Astrocyte (in vitro differentiated cells and primary cell): ENCODE measurements at regions not wholly inside any gene's neighbourhood (a gene's known extent, or its start where the extent isn't known, plus 50 kb on each side); places are given as distances from the start of the nearest gene placed in this dataset.

Experiments used
- DNase-seq: peaks from one replicate; pipeline ENCODE4 v3.0.0-alpha.2; 2010; ENCODE audit warnings: low read depth
- FAIRE-seq: peaks from 2 replicates; lab custom pipeline; 2011; peaks lifted over from hg19 to GRCh38; lab: Jason Lieb, UNC
- H2AFZ ChIP-seq: 2 replicates; pipeline ENCODE4 v1.6.0; 2012; ENCODE audit warnings: low read depth, low read length, inconsistent platforms
- H3K27ac ChIP-seq: 2 replicates; pipeline ENCODE4 v1.5.1; 2011; ENCODE audit warnings: low read depth, low read length, inconsistent platforms
- H3K27me3 ChIP-seq: 2 replicates; pipeline ENCODE4 v1.6.0; 2011; ENCODE audit warnings: low read length, inconsistent platforms; ENCODE audit not compliant: insufficient read depth
- H3K36me3 ChIP-seq: 2 replicates; pipeline ENCODE4 v1.5.1; 2011; ENCODE audit warnings: low read length, inconsistent platforms; ENCODE audit not compliant: insufficient read depth
- H3K4me1 ChIP-seq: 2 replicates; pipeline ENCODE4 v1.5.1; 2011; ENCODE audit warnings: low read length, inconsistent platforms; ENCODE audit not compliant: insufficient read depth
- H3K4me2 ChIP-seq: 2 replicates; pipeline ENCODE4 v1.6.0; 2012; ENCODE audit warnings: low read length, inconsistent platforms
- H3K4me3 ChIP-seq: 2 replicates; pipeline ENCODE4 v1.5.1; 2011; ENCODE audit warnings: low read depth, mild to moderate bottlenecking, low read length, inconsistent platforms; ENCODE audit not compliant: insufficient read depth
- H3K79me2 ChIP-seq: 2 replicates; pipeline ENCODE4 v1.6.0; 2012; ENCODE audit warnings: mild to moderate bottlenecking, low read length, inconsistent platforms; ENCODE audit not compliant: insufficient read depth
- H3K9ac ChIP-seq: 2 replicates; pipeline ENCODE4 v1.6.0; 2012; ENCODE audit warnings: mild to moderate bottlenecking, low read length, inconsistent platforms
- H3K9me3 ChIP-seq: 2 replicates; pipeline ENCODE4 v1.5.1; 2012; ENCODE audit warnings: low read depth, mild to moderate bottlenecking, low read length, inconsistent platforms; ENCODE audit not compliant: insufficient read depth
- H4K20me1 ChIP-seq: 2 replicates; pipeline ENCODE4 v1.6.0; 2012; ENCODE audit warnings: low read length, inconsistent platforms; ENCODE audit not compliant: insufficient read depth
- H3K27ac Mint-ChIP-seq: one replicate; pipeline ENCODE4 v1.8.0; 2021; ENCODE audit warnings: mild to moderate bottlenecking, mixed read lengths; ENCODE audit not compliant: unreplicated experiment
- H3K27me3 Mint-ChIP-seq: one replicate; pipeline ENCODE4 v1.8.0; 2021; ENCODE audit warnings: low read depth, mixed read lengths; ENCODE audit not compliant: unreplicated experiment
- H3K36me3 Mint-ChIP-seq: one replicate; pipeline ENCODE4 v1.8.0; 2021; ENCODE audit warnings: low read depth, mixed read lengths; ENCODE audit not compliant: unreplicated experiment
- H3K4me1 Mint-ChIP-seq: one replicate; pipeline ENCODE4 v1.8.0; 2021; ENCODE audit warnings: low read depth, mixed read lengths; ENCODE audit not compliant: unreplicated experiment
- H3K4me3 Mint-ChIP-seq: one replicate; pipeline ENCODE4 v1.8.0; 2021; ENCODE audit warnings: mild to moderate bottlenecking, moderate library complexity, mixed read lengths; ENCODE audit not compliant: unreplicated experiment
- H3K9me3 Mint-ChIP-seq: one replicate; pipeline ENCODE4 v1.8.0; 2021; ENCODE audit warnings: mild to moderate bottlenecking, mixed read lengths; ENCODE audit not compliant: unreplicated experiment
- EZH2 ChIP-seq: IDR thresholded peaks from 2 replicates; pipeline ENCODE4 v1.6.1; 2012; ENCODE audit warnings: mild to moderate bottlenecking, low read length, inconsistent platforms; ENCODE audit not compliant: insufficient read depth
- TF ChIP-seq, protein P1 (sequence below): IDR thresholded peaks from 2 replicates; pipeline ENCODE4 v1.5.1; 2011; ENCODE audit warnings: low read depth, mild to moderate bottlenecking, inconsistent platforms, low read length, moderate library complexity; ENCODE audit not compliant: insufficient read depth

DNA sequence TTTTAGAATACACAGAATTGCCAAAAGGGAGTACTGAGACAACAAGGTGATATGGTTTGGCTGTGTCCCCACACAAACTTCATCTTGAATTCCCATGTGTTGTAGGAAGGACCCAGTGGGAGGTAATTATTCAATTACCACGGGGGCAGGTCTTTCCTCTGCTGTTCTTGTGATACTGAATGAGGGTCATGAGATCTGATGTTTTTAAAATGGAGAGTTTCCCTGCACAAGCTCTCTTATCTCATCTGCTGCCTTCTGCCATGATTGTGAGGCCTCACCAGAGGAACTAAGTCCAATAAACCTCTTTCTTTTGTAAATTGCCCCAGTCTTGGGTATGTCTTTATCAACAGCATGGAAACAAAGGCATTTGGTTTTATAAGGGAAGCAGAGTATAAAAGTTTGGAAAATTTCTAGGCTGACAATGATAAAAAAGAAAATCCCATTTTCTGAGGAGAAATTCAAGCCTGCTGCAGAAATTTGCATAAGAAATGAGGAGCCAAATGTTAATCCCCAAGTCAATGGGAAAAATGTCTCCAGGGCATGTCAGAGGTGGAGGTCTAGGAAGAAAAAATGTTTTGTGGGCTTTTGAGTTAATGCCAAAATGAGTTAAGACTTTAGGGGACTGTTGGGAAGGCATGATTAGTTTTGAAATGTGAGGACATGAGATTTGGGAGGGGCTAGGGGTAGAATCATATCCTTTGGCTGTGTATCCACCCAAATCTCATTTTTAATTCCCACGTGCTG lies 130.5 kb upstream of the THRB start:
- no peak overlapping the region for H3K27ac Mint-ChIP-seq
- H4K20me1 ChIP-seq: no peaks in the 10 kb centered on the region
- H3K36me3 Mint-ChIP-seq: no peaks in the 10 kb centered on the region
- H3K27me3 Mint-ChIP-seq: no peaks in the 10 kb centered on the region
- TF ChIP-seq EZH2: no peak
- TF ChIP-seq, protein P1, sequence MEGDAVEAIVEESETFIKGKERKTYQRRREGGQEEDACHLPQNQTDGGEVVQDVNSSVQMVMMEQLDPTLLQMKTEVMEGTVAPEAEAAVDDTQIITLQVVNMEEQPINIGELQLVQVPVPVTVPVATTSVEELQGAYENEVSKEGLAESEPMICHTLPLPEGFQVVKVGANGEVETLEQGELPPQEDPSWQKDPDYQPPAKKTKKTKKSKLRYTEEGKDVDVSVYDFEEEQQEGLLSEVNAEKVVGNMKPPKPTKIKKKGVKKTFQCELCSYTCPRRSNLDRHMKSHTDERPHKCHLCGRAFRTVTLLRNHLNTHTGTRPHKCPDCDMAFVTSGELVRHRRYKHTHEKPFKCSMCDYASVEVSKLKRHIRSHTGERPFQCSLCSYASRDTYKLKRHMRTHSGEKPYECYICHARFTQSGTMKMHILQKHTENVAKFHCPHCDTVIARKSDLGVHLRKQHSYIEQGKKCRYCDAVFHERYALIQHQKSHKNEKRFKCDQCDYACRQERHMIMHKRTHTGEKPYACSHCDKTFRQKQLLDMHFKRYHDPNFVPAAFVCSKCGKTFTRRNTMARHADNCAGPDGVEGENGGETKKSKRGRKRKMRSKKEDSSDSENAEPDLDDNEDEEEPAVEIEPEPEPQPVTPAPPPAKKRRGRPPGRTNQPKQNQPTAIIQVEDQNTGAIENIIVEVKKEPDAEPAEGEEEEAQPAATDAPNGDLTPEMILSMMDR: no peak
- H3K79me2 ChIP-seq: no peaks in the 10 kb centered on the region
- H3K4me1 ChIP-seq: no peaks in the 10 kb centered on the region
- no peaks in the 10 kb centered on the region for H3K9me3 Mint-ChIP-seq
- DNase-seq (no peak), FAIRE-seq (no peak)
- no peaks in the 10 kb centered on the region for H3K27me3 ChIP-seq
- no peak overlapping the region for H2AFZ ChIP-seq
- H3K9ac ChIP-seq: no peak overlapping the region
- H3K36me3 ChIP-seq: no peaks in the 10 kb centered on the region
- H3K9me3 ChIP-seq: no peaks in the 10 kb centered on the region
- H3K4me1 Mint-ChIP-seq: no peaks in the 10 kb centered on the region
- H3K4me2 ChIP-seq: no peak overlapping the region
- H3K27ac ChIP-seq: no peak overlapping the region
- no peak overlapping the region for H3K4me3 ChIP-seq
- no peak overlapping the region for H3K4me3 Mint-ChIP-seq

GRCh38 chr3:24628523-24629258 lies 134.0 kb upstream of the THRB start:
- FAIRE-seq (no peak), DNase-seq (no peak)
- Histone ChIP-seq H3K4me3 (no peak overlapping the region), H3K9ac (no peak overlapping the region), H2AFZ (no peak overlapping the region), H3K27me3 (no peaks in the 10 kb centered on the region), H4K20me1 (no peaks in the 10 kb centered on the region), H3K4me2 (no peak overlapping the region), H3K4me1 (no peaks in the 10 kb centered on the region), H3K9me3 (no peaks in the 10 kb centered on the region), H3K36me3 (no peaks in the 10 kb centered on the region), H3K27ac (no peak overlapping the region), H3K79me2 (no peaks in the 10 kb centered on the region)
- TF ChIP-seq, protein P1: no peak
- no peak for TF ChIP-seq EZH2
- Mint-ChIP-seq H3K4me3 (no peak overlapping the region), H3K27ac (no peak overlapping the region), H3K36me3 (no peaks in the 10 kb centered on the region), H3K27me3 (no peaks in the 10 kb centered on the region), H3K4me1 (no peaks in the 10 kb centered on the region), H3K9me3 (peaks cover 1% of the 10 kb centered on the region)

- no peaks in the 10 kb centered on the region for H3K36me3 Mint-ChIP-seq
- Histone ChIP-seq H3K9ac (no peak overlapping the region), H2AFZ (no peak overlapping the region), H3K9me3 (no peaks in the 10 kb centered on the region), H3K27ac (no peak overlapping the region), H3K4me2 (no peak overlapping the region), H3K27me3 (no peaks in the 10 kb centered on the region), H3K79me2 (no peaks in the 10 kb centered on the region), H3K36me3 (no peaks in the 10 kb centered on the region), H4K20me1 (no peaks in the 10 kb centered on the region), H3K4me3 (no peak overlapping the region), H3K4me1 (no peaks in the 10 kb centered on the region)
- H3K4me1 Mint-ChIP-seq: no peaks in the 10 kb centered on the region
- no peak overlapping the region for H3K4me3 Mint-ChIP-seq
- no peaks in the 10 kb centered on the region for H3K27me3 Mint-ChIP-seq
- H3K9me3 Mint-ChIP-seq: peaks cover 7% of the 10 kb centered on the region
- DNase-seq (no peak), FAIRE-seq (no peak)
- TF ChIP-seq EZH2: no peak
- TF ChIP-seq, protein P1: no peak
- no peak overlapping the region for H3K27ac Mint-ChIP-seq
These were observed 136.8 kb upstream of the THRB start for GRCh38 chr3:24631481-24631880.
